Activated CD4-positive, alpha-beta T cell treated with anti-CD3 and anti-CD28 coated beads for 24 hours (primary cell): ENCODE measurements at regions not wholly inside any gene's neighbourhood (a gene's known extent, or its start where the extent isn't known, plus 50 kb on each side); places are given as distances from the start of the nearest gene placed in this dataset.
"Not testable (repeated sequence)": the region's sequence is repeated elsewhere in the genome, so short reads cannot be mapped to it uniquely, and the experiment has no call there.

ENCODE experiments used
- DNase-seq, 2 donors: peaks; one replicate each; pipeline ENCODE4 v3.0.0-alpha.2; 2020; ENCODE audit warnings: low read depth in 2 of 2

DNA sequence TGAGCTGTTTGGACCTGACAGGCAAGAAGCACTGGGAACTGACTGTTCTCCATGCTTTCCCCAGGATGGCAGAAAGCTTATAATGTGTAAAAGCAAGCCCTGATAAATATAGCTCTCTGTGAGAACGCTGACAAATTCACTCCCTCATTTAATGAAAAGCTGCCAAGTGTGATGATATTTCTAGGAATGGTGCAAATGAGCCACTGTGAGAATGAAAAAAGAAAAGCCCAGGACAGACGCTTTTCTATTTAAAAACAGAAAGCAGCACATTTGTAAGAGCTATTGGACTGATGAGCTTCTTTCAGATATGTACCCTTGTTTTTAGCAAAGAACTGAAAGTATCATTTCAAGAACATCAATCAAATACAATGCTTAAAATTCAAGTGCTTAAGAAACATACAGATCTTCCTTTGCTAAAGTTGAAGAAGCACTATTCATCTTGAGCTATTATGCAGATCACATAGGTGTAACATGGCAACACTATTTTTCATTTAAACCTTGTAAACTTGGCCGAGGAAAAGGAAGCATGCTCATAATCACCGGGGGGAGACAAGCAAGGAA is 842.6 kb upstream of the ACO1 start:
- DNase-seq: no peak

GRCh38 chr9:31542384-31543055 is 841.9 kb upstream of the ACO1 start:
- no peak for DNase-seq

DNA sequence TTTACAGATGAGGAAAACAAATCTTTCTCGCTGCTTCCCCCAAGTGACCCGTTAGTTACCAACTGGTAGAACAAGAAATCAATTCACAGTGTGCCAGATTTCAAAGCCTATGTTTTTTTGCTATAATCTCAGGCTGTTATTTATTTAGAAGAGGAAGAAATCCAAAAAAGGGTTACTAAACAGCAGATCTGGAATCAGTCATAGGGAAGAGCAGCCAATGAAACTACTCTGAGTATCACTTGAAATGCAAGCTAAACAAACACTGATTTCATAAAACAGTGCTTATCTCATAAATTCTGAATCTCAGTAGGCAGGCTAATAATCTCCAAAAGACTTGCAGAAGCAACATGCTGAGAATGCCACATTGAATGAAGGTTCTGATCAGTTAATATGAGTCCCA is 829.5 kb upstream of the ACO1 start:
- no peak for DNase-seq

- DNase-seq: no peak
Observed at GRCh38 chr9:31556667-31557463, 827.6 kb upstream of the ACO1 start.

DNA sequence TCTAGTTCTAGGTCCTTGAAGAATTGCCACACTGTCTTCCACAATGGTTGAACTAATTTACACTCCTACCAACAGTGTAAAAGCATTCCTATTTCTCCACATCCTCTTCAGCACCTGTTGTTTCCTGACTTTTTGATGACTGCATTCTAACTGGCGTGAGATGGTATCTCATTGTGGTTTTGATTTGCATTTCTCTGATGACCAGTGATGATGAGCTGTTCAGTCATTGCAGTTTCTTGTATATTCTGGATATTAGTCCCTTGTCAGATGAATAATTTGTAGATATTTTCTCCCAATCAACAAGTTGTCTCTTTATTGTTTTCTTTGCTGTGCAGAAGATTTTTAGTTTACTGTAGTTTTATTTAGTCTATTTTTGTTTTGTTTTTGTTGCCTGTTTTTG is 812.3 kb upstream of the ACO1 start:
- DNase-seq: not testable (repeated sequence)

DNA sequence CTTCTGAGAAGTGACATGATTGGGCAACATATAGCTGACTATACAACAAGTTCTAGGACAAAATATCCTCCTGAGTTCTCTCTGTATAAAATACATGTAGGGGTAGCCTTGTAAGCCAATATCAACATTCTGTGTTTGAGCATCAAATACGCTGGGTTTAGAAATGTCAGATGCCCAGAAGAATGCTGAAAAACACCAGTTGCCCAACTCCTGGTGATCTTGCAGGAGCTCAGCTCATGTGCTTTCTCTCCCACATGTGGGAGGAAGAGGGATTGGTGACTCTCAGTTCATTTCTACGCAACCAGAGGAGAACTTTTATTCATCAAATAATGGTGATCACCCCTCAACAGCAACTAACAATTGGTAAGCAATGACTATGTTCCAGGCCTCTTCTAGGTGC is 810.9 kb upstream of the ACO1 start:
- DNase-seq: no peak

- DNase-seq: no peak
Observed at GRCh38 chr9:31574006-31574765, 810.3 kb upstream of the ACO1 start.

GRCh38 chr9:31582071-31582470 is 802.4 kb upstream of the ACO1 start:
- no peak for DNase-seq

DNA sequence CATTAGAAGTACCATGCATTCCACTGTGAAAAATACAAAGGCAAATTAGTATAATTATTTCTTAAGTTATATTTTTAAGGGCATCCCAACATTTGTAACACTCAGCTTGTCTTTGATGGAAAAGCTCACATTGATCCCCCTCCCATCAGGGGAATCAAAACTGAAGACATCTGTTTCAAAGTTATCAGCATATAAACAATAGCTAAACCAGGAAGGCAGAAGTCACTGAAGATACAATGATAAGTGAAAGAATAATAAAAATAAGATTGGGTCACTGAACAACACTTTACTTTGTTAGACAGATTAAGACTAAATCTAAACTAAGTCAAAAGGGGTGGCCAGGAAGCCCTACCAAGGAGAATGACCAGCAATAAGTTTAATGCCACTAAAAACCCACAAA is 801.9 kb upstream of the ACO1 start:
- DNase-seq: no peak

- DNase-seq: no peak
Observed at GRCh38 chr9:31585158-31585557, 799.3 kb upstream of the ACO1 start.

DNA sequence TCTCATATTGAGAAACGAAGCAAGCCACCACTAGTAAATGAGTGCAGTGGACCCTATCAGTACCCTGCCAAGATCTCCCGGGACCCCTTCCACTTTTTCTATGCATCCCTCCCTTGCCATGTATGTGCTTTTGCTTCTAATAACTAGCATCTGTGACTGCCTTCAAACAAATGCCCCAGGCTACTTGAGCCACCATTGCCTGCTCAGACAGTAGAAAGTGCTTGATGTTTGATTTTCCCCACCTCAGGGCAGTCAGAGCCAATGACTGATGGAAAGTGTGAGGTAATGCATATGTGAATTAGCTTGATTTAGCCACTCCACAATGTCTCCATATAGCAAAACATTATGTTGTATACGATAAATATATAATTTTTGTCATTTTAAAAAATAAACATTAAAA is 797.3 kb upstream of the ACO1 start:
- no peak for DNase-seq

DNA sequence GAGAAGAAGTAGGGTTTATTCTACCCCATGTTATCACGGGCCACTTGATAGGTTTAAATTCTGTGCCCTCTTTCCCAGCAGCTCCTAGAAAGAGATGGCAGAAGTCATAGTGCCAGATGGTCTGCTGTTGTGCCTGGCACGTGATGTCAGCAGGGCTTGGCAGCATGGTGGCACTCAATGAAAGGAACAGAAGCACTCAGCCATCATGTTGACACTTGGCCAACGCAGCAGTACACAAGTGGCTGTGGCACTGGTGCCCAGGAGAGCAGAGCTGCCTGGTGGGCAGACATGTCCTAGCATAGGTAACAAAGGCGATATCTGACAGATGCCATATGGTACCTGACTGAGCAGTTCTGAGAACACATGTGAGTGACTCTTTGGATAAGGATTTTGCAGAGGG is 796.4 kb upstream of the ACO1 start:
- no peak for DNase-seq

- DNase-seq: no peak
Observed at GRCh38 chr9:31588756-31589155, 795.7 kb upstream of the ACO1 start.

DNA sequence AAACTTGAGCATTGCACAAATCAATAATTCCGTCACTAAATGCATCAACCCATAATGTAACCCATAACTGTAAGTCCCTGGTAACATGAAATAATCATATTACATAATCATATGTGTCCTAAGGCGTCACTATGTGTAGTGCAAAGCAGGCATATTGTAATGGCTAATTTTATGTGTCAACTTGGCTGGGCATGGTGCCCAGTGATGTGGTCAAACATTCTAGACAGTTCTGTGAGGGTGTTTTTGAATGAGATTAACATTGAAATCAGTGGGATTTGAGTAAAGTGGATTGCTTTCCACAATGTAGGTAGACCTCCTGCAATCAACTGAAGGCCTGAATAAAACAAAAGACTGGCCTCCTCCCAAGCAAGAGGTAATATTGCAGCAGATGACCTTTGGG is 794.4 kb upstream of the ACO1 start:
- DNase-seq: no peak

GRCh38 chr9:31597086-31597485 is 787.4 kb upstream of the ACO1 start:
- DNase-seq: not testable (repeated sequence)

GRCh38 chr9:31597977-31598376 is 786.5 kb upstream of the ACO1 start:
- no peak for DNase-seq

DNA sequence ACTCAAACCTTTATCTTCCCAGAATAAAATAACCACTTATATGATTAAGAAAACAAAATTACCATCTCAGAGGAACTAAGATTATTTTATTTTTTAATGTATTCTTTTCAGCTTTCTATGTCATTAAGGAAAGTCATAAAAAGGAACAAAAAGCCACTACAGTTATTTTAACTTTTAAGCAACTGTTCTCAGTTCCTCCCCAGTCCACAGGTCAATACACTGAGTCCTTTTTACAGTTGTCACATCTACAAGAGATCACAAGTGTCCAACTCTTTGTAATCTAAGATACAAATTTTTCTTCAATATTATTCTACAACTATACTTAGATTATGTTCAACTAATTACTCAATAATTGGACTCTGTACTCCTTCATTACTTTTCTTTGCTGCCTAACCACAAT is 782.8 kb upstream of the ACO1 start:
- no peak for DNase-seq

GRCh38 chr9:31604531-31604930 is 779.9 kb upstream of the ACO1 start:
- DNase-seq: no peak

GRCh38 chr9:31605164-31605563 is 779.3 kb upstream of the ACO1 start:
- no peak for DNase-seq

GRCh38 chr9:31606678-31607077 is 777.8 kb upstream of the ACO1 start:
- no peak for DNase-seq

DNA sequence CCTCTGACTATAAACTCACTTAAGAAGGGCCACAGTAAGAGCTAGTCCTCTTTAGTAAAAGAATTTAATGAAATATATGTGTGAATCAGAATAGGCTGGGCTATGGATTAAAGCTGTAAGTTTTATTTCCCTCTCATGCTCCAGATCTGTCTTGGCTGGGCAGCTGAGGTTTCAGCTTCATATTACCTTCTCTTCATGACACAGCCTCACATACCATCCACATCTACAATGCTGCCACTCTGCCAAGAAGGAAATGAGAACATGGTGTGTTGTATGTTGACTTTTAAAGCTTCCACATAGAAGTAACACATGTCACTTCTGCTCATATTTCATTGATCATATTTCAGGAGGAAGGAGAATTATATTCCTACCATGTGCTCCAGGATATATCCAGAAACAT is 776.0 kb upstream of the ACO1 start:
- DNase-seq: no peak

GRCh38 chr9:31608881-31609280 is 775.6 kb upstream of the ACO1 start:
- DNase-seq: no peak
